NCI-H128 (cell line): ENCODE measurements at regions not wholly inside any gene's neighbourhood (a gene's known extent, or its start where the extent isn't known, plus 50 kb on each side); places are given as distances from the start of the nearest gene placed in this dataset.
"Not testable (repeated sequence)": the region's sequence is repeated elsewhere in the genome, so short reads cannot be mapped to it uniquely, and the experiment has no call there.

Source experiments
- DNase-seq: peaks from one replicate; lab custom pipeline; 2025; ENCODE audit not compliant: unreplicated experiment; lab: John Stamatoyannopoulos, UW

GRCh38 chr3:191076903-191077552 is 122.0 kb upstream of the OSTN start:
- no peak for DNase-seq

GRCh38 chr3:191074511-191074910 is 124.5 kb upstream of the OSTN start:
- DNase-seq: no peak

- no peak for DNase-seq
These were observed 128.2 kb upstream of the OSTN start for GRCh38 chr3:191070762-191071403.

GRCh38 chr3:191070201-191070600 is 128.8 kb upstream of the OSTN start:
- no peak for DNase-seq

GRCh38 chr3:191068946-191069813 is 129.9 kb upstream of the OSTN start:
- no peak for DNase-seq

GRCh38 chr3:191066669-191067068 is 132.4 kb upstream of the OSTN start:
- no peak for DNase-seq

- DNase-seq: no peak
These were observed 133.7 kb upstream of the OSTN start for GRCh38 chr3:191065181-191065805.

- DNase-seq: peak; percentile 3
These were observed 148.0 kb upstream of the OSTN start for GRCh38 chr3:191051037-191051436.

GRCh38 chr3:191047930-191048329 is 151.1 kb upstream of the OSTN start:
- no peak for DNase-seq

- no peak for DNase-seq
These were observed 168.1 kb upstream of the OSTN start for GRCh38 chr3:191030929-191031328.

GRCh38 chr3:191030491-191030890 is 168.0 kb upstream of the GMNC start:
- no peak for DNase-seq

- DNase-seq: no peak
These were observed 164.3 kb upstream of the GMNC start for GRCh38 chr3:191026746-191027145.

GRCh38 chr3:191020730-191021396 is 158.4 kb upstream of the GMNC start:
- no peak for DNase-seq

GRCh38 chr3:191019855-191020254 is 157.4 kb upstream of the GMNC start:
- no peak for DNase-seq

- DNase-seq: not testable (repeated sequence)
These were observed 153.5 kb upstream of the GMNC start for GRCh38 chr3:191015960-191016359.

- no peak for DNase-seq
These were observed 145.6 kb upstream of the GMNC start for GRCh38 chr3:191008074-191008473.

GRCh38 chr3:191005790-191006189 is 143.3 kb upstream of the GMNC start:
- DNase-seq: no peak

GRCh38 chr3:191003742-191004141 is 141.2 kb upstream of the GMNC start:
- DNase-seq: no peak

- no peak for DNase-seq
These were observed 133.8 kb upstream of the GMNC start for GRCh38 chr3:190996181-190996775.

- no peak for DNase-seq
These were observed 132.7 kb upstream of the GMNC start for GRCh38 chr3:190995156-190995555.

- no peak for DNase-seq
These were observed 128.4 kb upstream of the GMNC start for GRCh38 chr3:190990898-190991297.
